NB4 (cell line): ENCODE measurements at regions not wholly inside any gene's neighbourhood (a gene's known extent, or its start where the extent isn't known, plus 50 kb on each side); places are given as distances from the start of the nearest gene placed in this dataset.

Source experiments
- CTCF ChIP-seq: IDR thresholded peaks from one replicate; pipeline ENCODE4 v1.5.1; 2012; ENCODE audit warnings: low read depth, low read length
- POLR2A ChIP-seq: IDR thresholded peaks from 2 replicates; pipeline ENCODE4 v1.6.1; 2011; ENCODE audit warnings: mild to moderate bottlenecking; ENCODE audit not compliant: insufficient read length; ENCODE audit errors: extremely low read depth

DNA sequence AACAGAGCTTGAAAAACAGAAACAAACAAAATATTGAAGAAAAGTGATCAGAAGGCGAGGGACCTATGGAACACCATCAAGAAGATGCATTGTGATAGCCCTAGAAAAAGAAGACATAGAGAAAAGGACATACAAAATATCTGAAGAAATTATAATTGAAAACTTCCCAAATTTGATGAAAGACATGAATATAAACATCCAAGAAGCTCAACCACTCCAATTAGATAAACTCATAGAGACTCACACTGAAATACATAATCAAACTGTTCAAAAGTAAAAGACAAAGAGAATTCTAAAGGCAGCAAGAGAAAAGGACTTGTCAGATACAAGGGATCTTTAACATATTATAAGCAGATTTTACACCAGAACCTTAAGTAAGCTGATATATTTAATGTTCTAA lies 869.8 kb downstream of the PCDH18 start:
- TF ChIP-seq CTCF (no peak), POLR2A (no peak)
